ENCODE measurements at regions not wholly inside any gene's neighbourhood (a gene's known extent, or its start where the extent isn't known, plus 50 kb on each side); places are given as distances from the start of the nearest gene placed in this dataset.

- Histone ChIP-seq H3K9me3 (peaks cover 0 to 3% (median 0%) of the 10 kb centered on the region in 4 donors), H3K4me3 (no peak overlapping the region), H3K4me1 (no peaks in the 10 kb centered on the region), H3K27me3 (peaks cover 0 to 12% of the 10 kb centered on the region in 2 donors), H3K27ac (no peak overlapping the region), H3K36me3 (no peaks in the 10 kb centered on the region)
- no peak for TF ChIP-seq POLR2A (IDR thresholded peaks at IDR 0.05)
- no peak for TF ChIP-seq CTCF (IDR thresholded peaks at IDR 0.05)
- no peak for TF ChIP-seq EP300 (IDR thresholded peaks at IDR 0.05)
- 82 to 83% methylated on average over 10 of the region's 10 CpGs for WGBS, 2 donors
- no peak for DNase-seq (ENCODE audit: low spot score in 2 of 2)
Observed at GRCh38 chr9:126154182-126154827, 172.3 kb upstream of the MVB12B start.

- no peak overlapping the region for H3K27ac ChIP-seq
- DNase-seq (ENCODE audit: low spot score in 2 of 2) = no peak
- peaks cover 0 to 3% (median 0%) of the 10 kb centered on the region in 4 donors for H3K9me3 ChIP-seq
- H3K4me1 ChIP-seq = no peaks in the 10 kb centered on the region
- no peaks in the 10 kb centered on the region for H3K36me3 ChIP-seq
- peaks cover 0 to 12% of the 10 kb centered on the region in 2 donors for H3K27me3 ChIP-seq
- 65 to 85% methylated on average over 4 to 5 of the region's 5 CpGs for WGBS, 2 donors
- H3K4me3 ChIP-seq = no peak overlapping the region
- TF ChIP-seq CTCF (IDR thresholded peaks at IDR 0.05) (no peak), EP300 (IDR thresholded peaks at IDR 0.05) (no peak), POLR2A (IDR thresholded peaks at IDR 0.05) (no peak)
Observed at GRCh38 chr9:126154869-126155268, 171.8 kb upstream of the MVB12B start.

- WGBS, 2 donors = 90 to 92% methylated on average over 19 of the region's 19 CpGs
- DNase-seq (ENCODE audit: low spot score in 2 of 2) = no peak
Observed at GRCh38 chr9:126155756-126156664, 170.6 kb upstream of the MVB12B start.

GRCh38 chr9:126156898-126157297, 169.7 kb upstream of the MVB12B start:
- peaks cover 0 to 12% of the 10 kb centered on the region in 2 donors for H3K27me3 ChIP-seq
- no peak overlapping the region for H3K4me3 ChIP-seq
- H3K4me1 ChIP-seq = no peaks in the 10 kb centered on the region
- DNase-seq (ENCODE audit: low spot score in 2 of 2) = no peak
- H3K9me3 ChIP-seq = no peaks in the 10 kb centered on the region
- no peaks in the 10 kb centered on the region for H3K36me3 ChIP-seq
- TF ChIP-seq CTCF (IDR thresholded peaks at IDR 0.05) (no peak), POLR2A (IDR thresholded peaks at IDR 0.05) (no peak), EP300 (IDR thresholded peaks at IDR 0.05) (no peak)
- WGBS, 2 donors = 82 to 85% methylated on average over 12 of the region's 12 CpGs
- no peak overlapping the region for H3K27ac ChIP-seq

More at GRCh38 chr9:126155756-126156664, 170.6 kb upstream of the MVB12B start:
- TF ChIP-seq CTCF (IDR thresholded peaks at IDR 0.05) (no peak), EP300 (IDR thresholded peaks at IDR 0.05) (no peak)
- no peaks in the 10 kb centered on the region for H3K36me3 ChIP-seq
- H3K27ac ChIP-seq = no peak overlapping the region
- no peaks in the 10 kb centered on the region for H3K4me1 ChIP-seq
- H3K9me3 ChIP-seq = no peaks in the 10 kb centered on the region
- H3K4me3 ChIP-seq = no peak overlapping the region
- peaks cover 0 to 12% of the 10 kb centered on the region in 2 donors for H3K27me3 ChIP-seq

- Histone ChIP-seq H3K4me3 (no peak overlapping the region), H3K9me3 (no peaks in the 10 kb centered on the region), H3K4me1 (no peaks in the 10 kb centered on the region), H3K27ac (no peak overlapping the region), H3K27me3 (peaks cover 0 to 7% of the 10 kb centered on the region in 2 donors), H3K36me3 (no peaks in the 10 kb centered on the region)
- 23 to 33% methylated on average over 10 of the region's 10 CpGs for WGBS, 2 donors
- TF ChIP-seq EP300 (IDR thresholded peaks at IDR 0.05) (no peak), CTCF (IDR thresholded peaks at IDR 0.05) (no peak), POLR2A (IDR thresholded peaks at IDR 0.05) (no peak)
- no peak for DNase-seq (ENCODE audit: low spot score in 2 of 2)
Observed at GRCh38 chr9:126157423-126157822, 169.2 kb upstream of the MVB12B start.
